T-helper 2 cell treated with Interferon-gamma antibody and Interleukin-4, amounts not matched to agents 100 ng/mL and 5 ng/mL, for 36 hours (primary cell): ENCODE measurements at regions not wholly inside any gene's neighbourhood (a gene's known extent, or its start where the extent isn't known, plus 50 kb on each side); places are given as distances from the start of the nearest gene placed in this dataset.

Source experiments
- intact Hi-C: fragments of 100-400 bp; cut with micrococcal nuclease; formaldehyde crosslinking; loops from one replicate; pipeline ENCODE4 v1.15.1; 2023

- intact Hi-C loops: no loop called here
Observed at GRCh38 chr5:54695198-54695966, 177.8 kb downstream of the SNX18 start.

DNA sequence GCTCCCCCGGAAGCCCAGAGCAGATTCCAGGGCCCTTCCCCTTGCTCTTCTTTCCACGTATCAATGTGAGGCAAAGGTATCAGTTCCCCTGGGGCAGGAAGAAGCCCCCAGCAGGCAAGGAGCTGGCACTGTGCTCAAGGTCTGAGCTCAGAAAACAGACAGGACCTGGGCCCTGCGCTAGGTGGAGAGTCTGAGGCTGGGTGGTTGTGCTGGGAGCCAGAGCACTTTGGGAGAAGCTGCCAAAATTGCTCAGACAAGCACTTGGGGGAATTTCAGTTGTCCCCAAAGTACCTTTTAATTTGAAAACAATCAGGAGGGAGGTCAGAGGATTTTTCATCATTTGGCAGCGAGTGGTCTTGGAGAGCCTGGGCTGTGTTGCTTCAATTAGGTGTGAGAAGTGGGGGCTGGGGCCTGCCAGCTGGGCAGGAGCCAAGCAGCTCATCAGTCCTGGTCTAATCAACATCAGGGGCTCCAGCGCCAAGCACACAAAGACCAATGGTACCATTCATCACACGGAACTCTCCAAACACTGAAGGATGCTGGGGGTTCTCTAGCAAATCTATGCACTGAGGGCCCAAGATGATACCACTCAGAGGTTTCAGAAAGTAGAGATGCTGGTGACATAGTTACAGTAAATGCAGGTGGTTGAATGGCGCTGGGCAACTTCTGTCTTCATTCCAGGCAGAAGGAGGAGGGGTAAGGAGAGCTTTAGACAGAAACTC lies 176.5 kb downstream of the SNX18 start:
- intact Hi-C loops: no loop called here

GRCh38 chr5:54692631-54693030 lies 175.1 kb downstream of the SNX18 start:
- intact Hi-C loops: no loop called here

DNA sequence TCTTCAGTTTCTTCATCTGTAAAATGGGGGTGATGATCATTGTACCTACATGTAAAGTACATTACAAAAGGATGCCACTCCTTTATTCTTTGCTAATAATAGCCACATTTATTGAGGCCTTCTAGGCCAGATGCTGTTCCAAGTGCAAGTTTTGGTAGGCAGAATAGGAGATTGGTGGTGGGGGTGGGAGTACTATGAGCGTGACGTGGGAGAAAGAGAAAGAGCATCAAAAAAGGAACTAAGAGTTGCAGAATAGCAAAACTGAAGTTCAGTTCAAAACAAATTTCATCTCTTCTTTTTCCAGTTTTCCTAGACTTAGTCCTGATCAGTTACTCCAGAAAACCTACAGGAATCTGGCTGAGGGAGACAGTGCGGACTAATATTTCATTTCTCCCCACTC lies 174.1 kb downstream of the SNX18 start:
- intact Hi-C loops: no loop called here

DNA sequence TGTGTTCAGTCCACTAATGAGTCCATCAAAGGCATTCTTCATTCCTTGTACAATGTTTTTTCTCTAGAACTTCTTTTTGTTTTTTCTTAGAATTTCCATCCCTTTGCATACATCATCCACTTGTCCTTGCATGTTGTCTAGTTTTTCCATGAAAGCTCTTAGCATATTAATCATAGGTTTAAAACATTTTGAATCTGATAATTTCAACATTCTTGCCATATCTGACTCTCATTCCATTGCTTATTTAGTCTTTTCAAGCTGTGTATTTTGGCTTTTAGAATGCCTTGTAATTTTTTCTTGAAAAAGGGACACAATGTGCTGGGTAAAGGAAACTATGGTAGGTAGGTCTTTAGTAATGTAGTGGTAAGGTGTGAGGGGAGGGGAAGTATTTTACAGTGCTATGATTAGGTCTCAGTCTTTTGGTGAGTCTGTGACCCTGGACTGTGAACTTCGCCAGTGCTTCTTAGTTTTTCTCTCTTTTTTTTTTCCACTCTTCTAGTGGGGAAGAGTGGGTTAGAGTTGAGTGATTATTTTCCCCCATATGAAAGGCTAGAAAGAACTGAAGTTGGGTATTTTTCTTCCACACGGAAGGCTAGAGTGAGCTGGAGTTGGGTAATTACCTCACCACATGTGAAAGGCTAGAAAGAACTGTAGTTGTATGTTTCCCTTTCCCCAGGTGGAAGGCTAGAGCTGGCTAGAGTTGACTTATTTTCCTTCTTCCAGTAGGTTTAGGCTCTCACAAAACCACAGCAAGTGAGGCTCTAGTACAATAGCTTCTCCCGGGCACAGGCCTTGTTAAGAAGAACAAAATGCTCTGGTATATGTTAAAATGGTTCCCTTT lies 172.1 kb downstream of the SNX18 start:
- intact Hi-C loops: no loop called here

DNA sequence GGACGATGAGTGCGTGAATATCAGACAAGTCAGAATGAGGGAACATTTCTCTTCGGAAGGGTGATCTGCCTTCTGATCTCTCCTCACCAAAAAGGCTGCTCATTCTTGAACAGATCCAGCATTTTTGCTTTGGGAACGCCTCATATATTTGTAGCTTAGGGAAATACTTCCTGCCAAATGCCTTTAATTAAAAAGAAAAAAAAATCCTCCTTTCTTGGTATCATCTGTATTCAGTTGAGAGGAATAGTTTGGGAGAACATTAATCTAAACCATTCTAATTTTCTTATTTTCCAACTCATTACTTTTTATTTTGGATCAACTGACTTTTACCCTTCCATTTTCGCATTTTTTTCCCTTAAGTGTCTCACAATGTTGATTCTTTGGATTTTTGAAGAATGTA lies 163.4 kb downstream of the SNX18 start:
- intact Hi-C loops: no loop called here

- intact Hi-C loops: no loop called here
Observed at GRCh38 chr5:54679686-54680085, 162.1 kb downstream of the SNX18 start.

GRCh38 chr5:54678737-54679136 lies 161.2 kb downstream of the SNX18 start:
- intact Hi-C loops: no loop called here

- intact Hi-C loops: no loop called here
Observed at GRCh38 chr5:54676481-54677340, 159.2 kb downstream of the SNX18 start.

- intact Hi-C loops: loop anchor here (2.0 to 5.0 kb wide), 2 partner anchors 27 to 44 kb away; no protein-coding TSS in a partner anchor
Observed at GRCh38 chr5:54673523-54674225, 156.1 kb downstream of the SNX18 start.

DNA sequence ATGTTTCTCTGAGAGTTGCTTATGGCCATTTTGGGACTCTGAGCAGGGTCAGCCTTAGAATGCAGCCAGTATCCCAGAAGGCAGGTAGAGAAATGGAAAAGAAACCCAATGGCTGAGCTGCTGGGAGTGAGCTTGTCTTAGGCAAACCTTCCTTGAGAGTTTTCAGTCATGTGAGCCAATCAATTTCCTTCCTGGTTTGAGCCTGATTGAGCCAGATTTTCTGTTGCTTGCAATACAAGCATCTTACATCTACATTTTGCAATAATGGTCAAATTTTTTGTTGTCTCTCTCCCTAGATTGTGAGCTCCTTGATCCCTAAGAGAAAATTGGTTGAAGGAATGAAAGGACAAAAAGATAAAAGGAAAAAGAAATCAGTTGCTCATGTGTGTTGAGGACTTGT lies 155.3 kb downstream of the SNX18 start:
- intact Hi-C loops: loop anchor here (2.0 to 5.0 kb wide), 2 partner anchors 26 to 44 kb away; no protein-coding TSS in a partner anchor

DNA sequence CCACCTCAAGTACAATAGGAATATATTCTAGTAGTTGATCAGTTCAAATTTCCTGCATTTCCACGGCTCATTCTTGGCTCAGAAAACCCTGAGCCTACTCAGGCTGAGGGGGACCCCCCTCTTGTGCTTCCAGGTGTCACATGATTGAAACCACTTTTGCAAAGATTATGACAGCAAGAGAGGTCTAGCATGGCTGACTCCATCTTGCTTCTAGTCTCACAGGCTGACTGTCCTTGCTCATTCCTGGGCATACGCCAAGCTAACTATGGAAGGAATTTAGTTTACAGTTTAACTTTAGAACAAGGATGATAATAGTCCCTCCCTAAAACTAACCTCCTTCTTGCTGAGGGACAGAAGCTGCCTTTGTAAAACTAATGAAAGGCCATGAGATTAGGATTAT lies 154.1 kb downstream of the SNX18 start:
- intact Hi-C loops: loop anchor here (2.0 to 5.0 kb wide), 2 partner anchors 25 to 46 kb away; no protein-coding TSS in a partner anchor

GRCh38 chr5:54671111-54671531 lies 153.6 kb downstream of the SNX18 start:
- intact Hi-C loops: loop anchor here (5.0 kb wide), 1 partner anchor 46 kb away; no protein-coding TSS in a partner anchor

DNA sequence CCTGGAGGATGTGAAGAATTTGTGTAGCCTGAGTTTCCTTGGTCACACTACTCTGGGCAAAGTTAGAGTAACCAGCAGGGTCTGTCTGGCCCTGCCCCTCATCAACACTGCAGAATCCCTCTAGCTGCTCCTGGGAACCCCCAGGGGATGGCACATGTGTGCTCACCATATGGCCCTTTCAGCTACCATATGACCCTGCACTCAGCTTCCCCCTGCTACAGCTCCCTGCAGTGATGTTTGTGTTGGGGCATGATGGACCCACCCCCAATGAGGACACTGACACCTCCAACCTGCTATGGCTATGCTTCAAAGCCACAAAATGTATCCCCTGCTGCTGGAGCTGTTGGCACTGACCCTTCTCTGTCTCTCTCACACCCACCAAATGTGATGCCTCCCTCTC lies 152.7 kb downstream of the SNX18 start:
- intact Hi-C loops: loop anchor here (5.0 kb wide), 1 partner anchor 47 kb away; no protein-coding TSS in a partner anchor

- intact Hi-C loops: loop anchor here (5.0 kb wide), 1 partner anchor 47 kb away; no protein-coding TSS in a partner anchor
Observed at GRCh38 chr5:54669845-54670244, 152.3 kb downstream of the SNX18 start.

DNA sequence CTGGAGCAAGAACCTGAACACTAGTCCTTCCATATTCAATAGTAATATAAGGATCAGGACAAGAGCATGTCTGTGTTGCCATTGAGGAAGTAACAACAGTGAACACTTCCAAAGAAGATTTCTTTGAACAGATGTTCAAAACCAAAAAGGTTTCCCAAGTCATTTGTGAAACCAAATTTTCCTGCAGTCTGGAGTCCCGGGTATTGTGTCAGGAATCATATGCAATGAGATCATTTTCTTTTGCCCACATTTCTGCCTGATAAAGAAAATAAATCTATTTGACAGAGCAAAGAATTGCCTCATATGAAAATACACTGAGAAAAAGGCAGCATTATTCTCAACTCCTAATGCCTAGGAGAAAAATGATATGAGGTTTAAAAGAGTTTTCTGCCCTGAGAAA lies 151.7 kb downstream of the SNX18 start:
- intact Hi-C loops: no loop called here

DNA sequence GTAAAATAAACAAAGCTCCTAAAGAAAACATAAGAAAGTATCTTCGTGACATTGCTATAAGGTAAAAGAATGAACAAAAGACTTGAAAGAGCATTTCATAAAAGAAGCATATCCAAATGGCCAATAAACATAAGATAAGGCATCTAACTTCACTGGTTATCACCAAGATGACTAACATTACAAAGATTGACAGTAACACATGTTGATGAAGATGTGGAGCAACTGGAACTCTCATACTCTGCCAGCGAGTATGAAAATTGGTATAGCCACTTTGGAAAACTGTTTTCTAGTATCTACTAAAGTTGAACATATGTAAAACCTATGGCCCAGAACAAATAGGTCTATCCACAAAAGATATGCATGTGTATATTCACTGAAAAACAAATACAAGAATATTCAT lies 150.5 kb downstream of the SNX18 start:
- intact Hi-C loops: no loop called here

- intact Hi-C loops: no loop called here
Observed at GRCh38 chr5:54667136-54667535, 149.6 kb downstream of the SNX18 start.

GRCh38 chr5:54663866-54664265 lies 146.3 kb downstream of the SNX18 start:
- intact Hi-C loops: no loop called here

GRCh38 chr5:54661111-54661510 lies 143.6 kb downstream of the SNX18 start:
- intact Hi-C loops: no loop called here
